ENCODE measurements at regions not wholly inside any gene's neighbourhood (a gene's known extent, or its start where the extent isn't known, plus 50 kb on each side); places are given as distances from the start of the nearest gene placed in this dataset.

DNA sequence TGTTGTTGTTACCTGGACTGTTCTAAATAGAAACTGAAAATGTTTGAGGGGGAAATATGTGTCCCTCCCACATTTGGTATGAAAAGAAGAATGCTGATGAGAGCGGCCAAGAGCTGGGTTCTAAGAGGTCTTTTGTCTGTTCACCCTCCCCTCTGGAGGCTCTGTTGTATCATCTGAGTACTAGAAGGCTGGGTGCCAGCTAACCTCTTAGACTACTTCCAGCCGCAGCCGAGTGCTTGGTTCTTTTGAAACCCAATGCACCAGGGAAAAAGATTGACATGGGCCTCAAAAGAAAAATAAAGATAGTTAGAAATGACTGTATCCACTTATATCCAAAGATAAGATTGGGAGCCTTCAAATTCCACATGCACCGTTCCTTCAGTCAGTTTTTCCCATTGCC is 255.9 kb downstream of the TXNL1 start:
- TF ChIP-seq, protein P1, sequence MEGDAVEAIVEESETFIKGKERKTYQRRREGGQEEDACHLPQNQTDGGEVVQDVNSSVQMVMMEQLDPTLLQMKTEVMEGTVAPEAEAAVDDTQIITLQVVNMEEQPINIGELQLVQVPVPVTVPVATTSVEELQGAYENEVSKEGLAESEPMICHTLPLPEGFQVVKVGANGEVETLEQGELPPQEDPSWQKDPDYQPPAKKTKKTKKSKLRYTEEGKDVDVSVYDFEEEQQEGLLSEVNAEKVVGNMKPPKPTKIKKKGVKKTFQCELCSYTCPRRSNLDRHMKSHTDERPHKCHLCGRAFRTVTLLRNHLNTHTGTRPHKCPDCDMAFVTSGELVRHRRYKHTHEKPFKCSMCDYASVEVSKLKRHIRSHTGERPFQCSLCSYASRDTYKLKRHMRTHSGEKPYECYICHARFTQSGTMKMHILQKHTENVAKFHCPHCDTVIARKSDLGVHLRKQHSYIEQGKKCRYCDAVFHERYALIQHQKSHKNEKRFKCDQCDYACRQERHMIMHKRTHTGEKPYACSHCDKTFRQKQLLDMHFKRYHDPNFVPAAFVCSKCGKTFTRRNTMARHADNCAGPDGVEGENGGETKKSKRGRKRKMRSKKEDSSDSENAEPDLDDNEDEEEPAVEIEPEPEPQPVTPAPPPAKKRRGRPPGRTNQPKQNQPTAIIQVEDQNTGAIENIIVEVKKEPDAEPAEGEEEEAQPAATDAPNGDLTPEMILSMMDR (IDR thresholded peaks at IDR 0.05 in 2 of 3, conservative IDR thresholded peaks at IDR 0.05 in 1 of 3; ENCODE audit: control insufficient read depth in 2 of 3, extremely low read depth in 1 of 3, insufficient read depth in 1 of 3, low read depth in 3 of 3, low read length in 3 of 3): no peak
- TF ChIP-seq ETV6 (conservative IDR thresholded peaks at IDR 0.05 in 1 of 2, IDR thresholded peaks at IDR 0.05 in 1 of 2; ENCODE audit: borderline replicate concordance in 1 of 2, low read depth in 1 of 2) (no peak), CREM (IDR thresholded peaks at IDR 0.05; ENCODE audit: low read depth) (no peak), RCOR1 (conservative IDR thresholded peaks at IDR 0.05; ENCODE audit: low read depth, low read length) (no peak)
